Osteocyte (in vitro differentiated cells): ENCODE measurements at regions not wholly inside any gene's neighbourhood (a gene's known extent, or its start where the extent isn't known, plus 50 kb on each side); places are given as distances from the start of the nearest gene placed in this dataset.

Experiments used
- DNase-seq: peaks from one replicate; pipeline ENCODE4 v3.0.0; 2021; ENCODE audit warnings: mixed read lengths; ENCODE audit not compliant: unreplicated experiment; ENCODE audit errors: extremely low spot score
- H3K27ac Mint-ChIP-seq: one replicate; pipeline ENCODE4 v1.8.0; 2021; ENCODE audit warnings: mild to moderate bottlenecking, mixed read lengths; ENCODE audit not compliant: unreplicated experiment
- H3K27me3 Mint-ChIP-seq: one replicate; pipeline ENCODE4 v1.8.0; 2021; ENCODE audit warnings: mixed read lengths; ENCODE audit not compliant: unreplicated experiment
- H3K36me3 Mint-ChIP-seq: one replicate; pipeline ENCODE4 v1.8.0; 2021; ENCODE audit warnings: mixed read lengths; ENCODE audit not compliant: unreplicated experiment
- H3K4me1 Mint-ChIP-seq: one replicate; pipeline ENCODE4 v1.8.0; 2021; ENCODE audit warnings: mixed read lengths; ENCODE audit not compliant: unreplicated experiment
- H3K4me3 Mint-ChIP-seq: one replicate; pipeline ENCODE4 v1.8.0; 2021; ENCODE audit warnings: mild to moderate bottlenecking, moderate library complexity, mixed read lengths; ENCODE audit not compliant: unreplicated experiment
- H3K9me3 Mint-ChIP-seq: one replicate; pipeline ENCODE4 v1.8.0; 2021; ENCODE audit warnings: mixed read lengths; ENCODE audit not compliant: unreplicated experiment
- TF ChIP-seq, protein P1 (sequence below): fragments of 200-600 bp; sonication (generic); IDR thresholded peaks from 2 replicates; pipeline ENCODE4 v1.5.0; 2021; ENCODE audit warnings: antibody characterized with exemption, mild to moderate bottlenecking, moderate library complexity

GRCh38 chr3:165389064-165389463 is 192.9 kb upstream of the SLITRK3 start:
- Mint-ChIP-seq H3K9me3 (no peaks in the 10 kb centered on the region), H3K27me3 (no peaks in the 10 kb centered on the region), H3K36me3 (no peaks in the 10 kb centered on the region), H3K4me3 (no peak overlapping the region), H3K27ac (no peak overlapping the region), H3K4me1 (no peaks in the 10 kb centered on the region)
- TF ChIP-seq, protein P1, sequence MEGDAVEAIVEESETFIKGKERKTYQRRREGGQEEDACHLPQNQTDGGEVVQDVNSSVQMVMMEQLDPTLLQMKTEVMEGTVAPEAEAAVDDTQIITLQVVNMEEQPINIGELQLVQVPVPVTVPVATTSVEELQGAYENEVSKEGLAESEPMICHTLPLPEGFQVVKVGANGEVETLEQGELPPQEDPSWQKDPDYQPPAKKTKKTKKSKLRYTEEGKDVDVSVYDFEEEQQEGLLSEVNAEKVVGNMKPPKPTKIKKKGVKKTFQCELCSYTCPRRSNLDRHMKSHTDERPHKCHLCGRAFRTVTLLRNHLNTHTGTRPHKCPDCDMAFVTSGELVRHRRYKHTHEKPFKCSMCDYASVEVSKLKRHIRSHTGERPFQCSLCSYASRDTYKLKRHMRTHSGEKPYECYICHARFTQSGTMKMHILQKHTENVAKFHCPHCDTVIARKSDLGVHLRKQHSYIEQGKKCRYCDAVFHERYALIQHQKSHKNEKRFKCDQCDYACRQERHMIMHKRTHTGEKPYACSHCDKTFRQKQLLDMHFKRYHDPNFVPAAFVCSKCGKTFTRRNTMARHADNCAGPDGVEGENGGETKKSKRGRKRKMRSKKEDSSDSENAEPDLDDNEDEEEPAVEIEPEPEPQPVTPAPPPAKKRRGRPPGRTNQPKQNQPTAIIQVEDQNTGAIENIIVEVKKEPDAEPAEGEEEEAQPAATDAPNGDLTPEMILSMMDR: no peak
- DNase-seq: no peak

DNA sequence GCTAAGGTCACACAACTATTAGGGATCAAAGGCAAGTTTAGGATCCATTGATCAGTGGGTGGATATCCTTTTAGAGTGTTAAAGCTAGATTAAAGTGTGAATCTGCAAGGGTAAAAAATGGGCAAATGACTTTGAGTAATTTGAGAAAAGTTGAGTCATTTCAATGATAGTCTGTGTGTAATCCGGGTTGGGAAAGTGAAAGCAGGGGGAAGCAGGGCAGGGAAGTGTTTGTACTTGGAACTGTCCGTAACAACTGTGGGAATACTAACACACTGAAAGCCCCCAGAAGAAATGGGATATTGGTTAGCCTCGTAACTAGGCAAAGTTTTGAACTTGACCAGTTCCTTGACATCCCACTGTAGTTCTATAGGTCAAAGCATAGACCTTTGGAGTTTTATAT is 187.2 kb upstream of the SLITRK3 start:
- no peaks in the 10 kb centered on the region for H3K4me1 Mint-ChIP-seq
- no peaks in the 10 kb centered on the region for H3K36me3 Mint-ChIP-seq
- H3K27me3 Mint-ChIP-seq: no peaks in the 10 kb centered on the region
- no peak overlapping the region for H3K27ac Mint-ChIP-seq
- no peak overlapping the region for H3K4me3 Mint-ChIP-seq
- TF ChIP-seq, protein P1: no peak
- no peaks in the 10 kb centered on the region for H3K9me3 Mint-ChIP-seq
- DNase-seq: no peak

GRCh38 chr3:165382672-165383071 is 186.5 kb upstream of the SLITRK3 start:
- no peak for DNase-seq
- Mint-ChIP-seq H3K9me3 (no peaks in the 10 kb centered on the region), H3K4me1 (no peaks in the 10 kb centered on the region), H3K27ac (no peak overlapping the region), H3K4me3 (no peak overlapping the region), H3K36me3 (no peaks in the 10 kb centered on the region), H3K27me3 (no peaks in the 10 kb centered on the region)
- TF ChIP-seq, protein P1: no peak

DNA sequence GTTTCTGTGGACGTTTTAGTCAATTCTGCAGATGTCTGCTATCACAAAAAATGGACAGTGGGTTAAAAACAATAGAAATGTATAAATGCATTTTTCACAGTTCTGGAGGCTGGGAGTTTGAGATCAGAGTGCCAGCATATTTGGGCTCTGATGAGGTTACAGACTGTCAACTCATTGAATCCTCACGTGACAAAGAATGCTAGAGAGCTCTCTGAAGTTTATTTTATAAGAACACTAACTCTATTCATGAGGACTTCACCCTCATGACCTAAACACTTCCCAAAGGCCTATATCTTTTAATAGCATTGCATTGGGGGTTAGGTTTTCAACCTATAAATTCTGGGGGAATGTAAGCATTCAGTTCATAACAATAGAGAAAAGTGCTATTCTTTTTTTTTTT is 182.6 kb upstream of the SLITRK3 start:
- H3K27me3 Mint-ChIP-seq: no peaks in the 10 kb centered on the region
- H3K4me1 Mint-ChIP-seq: no peaks in the 10 kb centered on the region
- no peak overlapping the region for H3K27ac Mint-ChIP-seq
- DNase-seq: no peak
- no peaks in the 10 kb centered on the region for H3K36me3 Mint-ChIP-seq
- no peaks in the 10 kb centered on the region for H3K9me3 Mint-ChIP-seq
- TF ChIP-seq, protein P1: no peak
- no peak overlapping the region for H3K4me3 Mint-ChIP-seq

DNA sequence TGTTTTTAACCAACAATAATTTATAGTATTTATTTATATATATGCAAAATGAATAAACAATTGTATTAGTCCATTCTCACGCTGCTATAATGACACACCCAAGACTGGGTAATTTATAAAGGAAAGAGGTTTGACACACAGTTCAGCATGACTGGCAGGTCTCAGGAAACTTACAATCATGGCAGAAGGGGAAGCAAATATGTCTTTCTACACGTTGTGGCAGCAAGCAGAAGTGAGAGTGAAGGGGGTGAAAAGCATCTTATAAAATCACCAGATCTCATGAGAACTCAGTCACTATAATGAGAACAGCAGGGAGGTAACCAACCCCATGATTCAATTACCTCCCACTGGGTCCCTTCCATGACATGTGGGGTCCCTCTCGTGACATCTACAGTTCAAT is 162.8 kb upstream of the SLITRK3 start:
- no peak overlapping the region for H3K27ac Mint-ChIP-seq
- TF ChIP-seq, protein P1: no peak
- no peak overlapping the region for H3K4me3 Mint-ChIP-seq
- no peaks in the 10 kb centered on the region for H3K36me3 Mint-ChIP-seq
- no peak for DNase-seq
- H3K4me1 Mint-ChIP-seq: no peaks in the 10 kb centered on the region
- H3K9me3 Mint-ChIP-seq: no peaks in the 10 kb centered on the region
- no peaks in the 10 kb centered on the region for H3K27me3 Mint-ChIP-seq
